ENCODE measurements at regions not wholly inside any gene's neighbourhood (a gene's known extent, or its start where the extent isn't known, plus 50 kb on each side); places are given as distances from the start of the nearest gene placed in this dataset.

DNA sequence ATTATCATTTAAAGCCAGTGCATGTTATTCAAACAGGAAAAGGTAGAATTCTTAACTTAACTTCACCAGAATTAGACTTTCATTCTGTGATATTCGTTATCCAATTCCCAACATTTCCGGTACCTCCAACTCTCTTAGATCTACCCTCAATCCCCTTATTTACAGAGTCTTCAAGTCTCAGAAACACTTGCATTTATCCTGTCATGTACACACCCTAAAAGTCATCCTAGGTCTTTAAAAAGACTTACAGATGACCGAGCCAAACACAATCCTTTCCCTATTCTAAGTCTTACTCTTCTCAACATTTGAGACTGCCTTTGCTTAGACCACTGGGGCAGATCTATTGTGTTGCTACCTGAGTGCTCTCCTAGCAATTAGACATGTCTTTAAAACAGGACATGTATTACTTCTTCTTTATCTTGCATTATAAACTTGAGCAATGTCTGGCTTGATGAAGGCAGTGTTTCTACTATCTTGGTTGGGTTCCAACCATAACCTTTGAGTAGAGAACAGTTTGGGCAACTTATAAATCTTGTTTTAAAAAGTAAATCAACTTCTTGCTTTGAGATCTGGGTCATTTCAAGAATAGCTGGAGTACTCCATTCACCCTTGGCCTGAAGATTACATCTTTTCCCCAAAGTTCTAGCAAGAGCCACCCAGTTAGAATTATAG, 140.6 kb upstream of the PLEKHG7 start:
- H3K9ac ChIP-seq (ENCODE audit: low read length): no peak overlapping the region
- TF ChIP-seq, protein P1, sequence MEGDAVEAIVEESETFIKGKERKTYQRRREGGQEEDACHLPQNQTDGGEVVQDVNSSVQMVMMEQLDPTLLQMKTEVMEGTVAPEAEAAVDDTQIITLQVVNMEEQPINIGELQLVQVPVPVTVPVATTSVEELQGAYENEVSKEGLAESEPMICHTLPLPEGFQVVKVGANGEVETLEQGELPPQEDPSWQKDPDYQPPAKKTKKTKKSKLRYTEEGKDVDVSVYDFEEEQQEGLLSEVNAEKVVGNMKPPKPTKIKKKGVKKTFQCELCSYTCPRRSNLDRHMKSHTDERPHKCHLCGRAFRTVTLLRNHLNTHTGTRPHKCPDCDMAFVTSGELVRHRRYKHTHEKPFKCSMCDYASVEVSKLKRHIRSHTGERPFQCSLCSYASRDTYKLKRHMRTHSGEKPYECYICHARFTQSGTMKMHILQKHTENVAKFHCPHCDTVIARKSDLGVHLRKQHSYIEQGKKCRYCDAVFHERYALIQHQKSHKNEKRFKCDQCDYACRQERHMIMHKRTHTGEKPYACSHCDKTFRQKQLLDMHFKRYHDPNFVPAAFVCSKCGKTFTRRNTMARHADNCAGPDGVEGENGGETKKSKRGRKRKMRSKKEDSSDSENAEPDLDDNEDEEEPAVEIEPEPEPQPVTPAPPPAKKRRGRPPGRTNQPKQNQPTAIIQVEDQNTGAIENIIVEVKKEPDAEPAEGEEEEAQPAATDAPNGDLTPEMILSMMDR (IDR thresholded peaks at IDR 0.05; ENCODE audit: low read length): no peak
- H3K9me3 ChIP-seq (replicated peaks; ENCODE audit: insufficient read depth, low read length): no peaks in the 10 kb centered on the region
- no peak overlapping the region for H2AFZ ChIP-seq (ENCODE audit: low read length)
- H3K36me3 ChIP-seq (replicated peaks; ENCODE audit: insufficient read depth, low read length): no peaks in the 10 kb centered on the region
- no peaks in the 10 kb centered on the region for H4K20me1 ChIP-seq (ENCODE audit: insufficient read depth, low read length)
- H3F3A ChIP-seq (ENCODE audit: insufficient read depth, low read length): no peaks in the 10 kb centered on the region; the same call in 1 of the 2 replicates
- no peak overlapping the region for H3K27ac ChIP-seq (ENCODE audit: low read length)
- no peaks in the 10 kb centered on the region for H3K79me2 ChIP-seq (ENCODE audit: low read length)
- H3K27me3 ChIP-seq (replicated peaks; ENCODE audit: insufficient read depth, low read length): no peaks in the 10 kb centered on the region
- no peak for DNase-seq
- H3K4me3 ChIP-seq (ENCODE audit: low read length): no peak overlapping the region
- no peaks in the 10 kb centered on the region for H3K9me2 ChIP-seq (replicated peaks; ENCODE audit: insufficient read depth, low read length)
- no peak overlapping the region for H3K4me2 ChIP-seq (ENCODE audit: low read depth, low read length)
- peaks cover 37% of the 10 kb centered on the region for H3K4me1 ChIP-seq (ENCODE audit: low read length)

DNA sequence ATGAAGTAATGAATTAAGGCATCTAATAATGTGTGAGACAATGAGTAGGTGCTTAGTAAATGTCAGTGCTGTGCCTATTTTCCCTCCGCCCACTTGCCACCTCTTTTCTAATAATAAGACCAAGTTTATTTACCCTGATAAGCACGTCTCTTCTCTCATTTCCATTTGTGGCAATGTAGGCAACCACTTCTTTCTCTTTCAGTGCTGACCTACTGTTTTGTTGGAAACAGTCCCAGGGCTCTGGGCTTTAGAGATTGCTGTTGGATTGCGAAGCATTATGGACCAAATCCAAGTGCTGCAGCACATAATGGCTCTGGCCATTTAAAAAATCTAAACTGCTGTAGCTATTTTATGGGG, 141.3 kb upstream of the PLEKHG7 start:
- Histone ChIP-seq H3K4me3 (ENCODE audit: low read length) (no peak overlapping the region), H4K20me1 (ENCODE audit: insufficient read depth, low read length) (no peaks in the 10 kb centered on the region), H2AFZ (ENCODE audit: low read length) (no peak overlapping the region), H3K4me1 (ENCODE audit: low read length) (peaks cover 41% of the 10 kb centered on the region), H3K79me2 (ENCODE audit: low read length) (no peaks in the 10 kb centered on the region), H3F3A (ENCODE audit: insufficient read depth, low read length) (peaks cover 4% of the 10 kb centered on the region), H3K9me2 (replicated peaks; ENCODE audit: insufficient read depth, low read length) (no peaks in the 10 kb centered on the region), H3K36me3 (replicated peaks; ENCODE audit: insufficient read depth, low read length) (no peaks in the 10 kb centered on the region), H3K4me2 (ENCODE audit: low read depth, low read length) (peak overlapping the region; percentile 14; the same call in 1 of the 2 replicates), H3K27me3 (replicated peaks; ENCODE audit: insufficient read depth, low read length) (no peaks in the 10 kb centered on the region), H3K9ac (ENCODE audit: low read length) (no peak overlapping the region), H3K27ac (ENCODE audit: low read length) (peak overlapping the region; percentile 0; the same call in 1 of the 2 replicates), H3K9me3 (replicated peaks; ENCODE audit: insufficient read depth, low read length) (no peaks in the 10 kb centered on the region)
- TF ChIP-seq EZH2 (optimal IDR thresholded peaks at IDR 0.05; ENCODE audit: low read depth, low read length) (no peak), EZH2phosphoT487 (IDR thresholded peaks at IDR 0.05; ENCODE audit: low read length) (no peak)
- TF ChIP-seq, protein P1 (IDR thresholded peaks at IDR 0.05; ENCODE audit: low read length): no peak
- no peak for DNase-seq

DNA sequence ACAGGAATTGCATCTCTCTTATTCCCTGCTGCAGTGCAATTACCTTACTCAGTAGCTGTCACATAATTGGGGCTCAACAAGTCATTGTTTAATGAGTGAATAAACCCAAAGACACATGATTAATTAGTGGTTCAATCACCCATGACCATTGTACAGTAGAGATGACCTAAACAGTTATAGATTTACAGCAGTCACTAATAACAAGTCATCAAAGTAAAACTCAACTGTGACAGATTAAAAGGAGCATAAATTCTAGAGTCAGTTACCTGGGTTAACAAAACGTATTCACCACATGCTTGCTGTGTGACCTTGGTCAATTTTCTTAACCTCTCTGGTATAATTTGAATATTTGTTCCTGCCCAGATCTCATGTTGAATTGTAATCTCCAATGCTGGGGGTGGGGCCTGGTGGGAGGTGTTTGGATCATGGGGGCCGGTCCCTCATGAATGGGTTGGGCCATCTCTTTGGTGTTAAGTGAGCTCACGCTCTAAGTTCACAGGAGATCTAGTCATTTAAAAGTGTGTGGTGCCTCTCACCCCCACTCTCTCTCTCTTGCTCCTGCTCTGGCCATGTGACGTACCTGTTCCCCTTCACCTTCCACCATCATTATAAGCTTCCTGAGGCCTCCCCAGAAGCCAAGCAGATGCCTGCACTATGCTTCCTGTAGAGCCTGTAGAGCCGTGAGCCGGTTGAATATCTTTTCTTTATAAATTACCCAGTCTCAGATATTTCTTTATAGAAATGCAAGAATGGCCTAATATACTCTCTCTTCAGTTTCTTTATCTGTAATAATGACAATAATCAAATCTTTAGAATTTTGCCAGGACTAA, 141.9 kb upstream of the PLEKHG7 start:
- Histone ChIP-seq H2AFZ (ENCODE audit: low read length) (no peak overlapping the region), H3K27me3 (replicated peaks; ENCODE audit: insufficient read depth, low read length) (no peaks in the 10 kb centered on the region), H3K36me3 (replicated peaks; ENCODE audit: insufficient read depth, low read length) (no peaks in the 10 kb centered on the region), H3K9ac (ENCODE audit: low read length) (no peak overlapping the region), H3F3A (ENCODE audit: insufficient read depth, low read length) (peaks cover 8% of the 10 kb centered on the region), H3K9me2 (replicated peaks; ENCODE audit: insufficient read depth, low read length) (no peaks in the 10 kb centered on the region), H3K79me2 (ENCODE audit: low read length) (no peaks in the 10 kb centered on the region), H3K4me3 (ENCODE audit: low read length) (no peak overlapping the region), H3K27ac (ENCODE audit: low read length) (no peak overlapping the region; the same call in 1 of the 2 replicates), H4K20me1 (ENCODE audit: insufficient read depth, low read length) (no peaks in the 10 kb centered on the region), H3K4me1 (ENCODE audit: low read length) (peaks cover 41% of the 10 kb centered on the region), H3K4me2 (ENCODE audit: low read depth, low read length) (peak overlapping the region; percentile 14; the same call in 1 of the 2 replicates), H3K9me3 (replicated peaks; ENCODE audit: insufficient read depth, low read length) (no peaks in the 10 kb centered on the region)
- TF ChIP-seq EZH2 (optimal IDR thresholded peaks at IDR 0.05; ENCODE audit: low read depth, low read length) (no peak), EZH2phosphoT487 (IDR thresholded peaks at IDR 0.05; ENCODE audit: low read length) (no peak)
- TF ChIP-seq, protein P1 (IDR thresholded peaks at IDR 0.05; ENCODE audit: low read length): no peak
- DNase-seq: no peak
